ENCODE measurements at regions not wholly inside any gene's neighbourhood (a gene's known extent, or its start where the extent isn't known, plus 50 kb on each side); places are given as distances from the start of the nearest gene placed in this dataset.

DNA sequence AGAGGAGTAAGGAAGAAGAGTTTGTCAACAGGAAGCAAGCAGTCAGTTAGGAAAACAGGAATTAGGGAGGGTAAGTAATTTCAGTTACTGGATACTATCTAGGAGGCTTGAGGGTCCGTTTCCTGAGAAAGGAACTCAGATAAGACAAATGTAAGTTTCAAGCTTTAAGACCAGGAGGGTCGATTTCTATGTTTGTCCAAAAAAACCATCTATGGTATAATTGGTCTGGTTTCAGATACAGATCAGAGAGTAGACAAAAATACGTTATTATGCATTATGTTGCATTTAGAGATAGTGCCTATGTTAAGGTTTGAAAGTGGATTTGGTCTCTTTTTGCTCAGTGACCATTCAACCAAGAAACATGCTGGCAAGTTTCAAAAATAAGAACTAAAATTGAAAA is 789.6 kb upstream of the PCDH20 start:
- peaks cover 54% of the 10 kb centered on the region for H3K9me3 ChIP-seq (ENCODE audit: control insufficient read depth, insufficient read depth, low read length)
- no peaks in the 10 kb centered on the region for H3K79me2 ChIP-seq (ENCODE audit: control insufficient read depth, low read length)

DNA sequence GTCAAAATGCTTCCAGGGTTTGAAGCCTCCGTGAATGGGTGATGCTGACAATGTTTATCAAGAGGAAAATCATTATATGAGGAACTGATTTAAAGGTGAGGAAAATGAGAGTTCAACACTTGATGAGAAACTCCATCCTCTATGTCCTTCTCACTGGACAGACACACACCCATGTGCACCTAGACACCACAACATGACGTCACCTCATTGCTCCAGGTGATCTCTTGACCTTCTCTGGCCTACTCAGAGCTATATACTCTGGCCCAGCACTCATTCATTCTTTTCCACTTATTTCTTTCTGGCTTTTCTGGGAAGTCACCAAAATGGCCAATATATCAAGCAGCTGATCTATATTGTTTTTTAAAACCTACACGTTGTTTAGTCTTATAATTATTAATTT is 778.7 kb upstream of the PCDH20 start:
- H3K9me3 ChIP-seq (ENCODE audit: control insufficient read depth, insufficient read depth, low read length) = peaks cover 21% of the 10 kb centered on the region
- no peak overlapping the region for H3K27ac ChIP-seq (ENCODE audit: low read depth, low read length)
- peaks cover 16% of the 10 kb centered on the region for H3K4me1 ChIP-seq (ENCODE audit: control insufficient read depth, low read length)
- H3K9me2 ChIP-seq (replicated peaks; ENCODE audit: control insufficient read depth, low read length) = no peaks in the 10 kb centered on the region
- H3K79me2 ChIP-seq (ENCODE audit: control insufficient read depth, low read length) = no peaks in the 10 kb centered on the region
- no peaks in the 10 kb centered on the region for H3K27me3 ChIP-seq (ENCODE audit: control insufficient read depth, low read length)
- H3F3A ChIP-seq (ENCODE audit: control insufficient read depth, insufficient read depth) = peaks cover 3% of the 10 kb centered on the region; the same call in 1 of the 2 replicates
- TF ChIP-seq EZH2phosphoT487 (IDR thresholded peaks at IDR 0.05; ENCODE audit: borderline replicate concordance, low read length) = no peak
- TF ChIP-seq, protein P1, sequence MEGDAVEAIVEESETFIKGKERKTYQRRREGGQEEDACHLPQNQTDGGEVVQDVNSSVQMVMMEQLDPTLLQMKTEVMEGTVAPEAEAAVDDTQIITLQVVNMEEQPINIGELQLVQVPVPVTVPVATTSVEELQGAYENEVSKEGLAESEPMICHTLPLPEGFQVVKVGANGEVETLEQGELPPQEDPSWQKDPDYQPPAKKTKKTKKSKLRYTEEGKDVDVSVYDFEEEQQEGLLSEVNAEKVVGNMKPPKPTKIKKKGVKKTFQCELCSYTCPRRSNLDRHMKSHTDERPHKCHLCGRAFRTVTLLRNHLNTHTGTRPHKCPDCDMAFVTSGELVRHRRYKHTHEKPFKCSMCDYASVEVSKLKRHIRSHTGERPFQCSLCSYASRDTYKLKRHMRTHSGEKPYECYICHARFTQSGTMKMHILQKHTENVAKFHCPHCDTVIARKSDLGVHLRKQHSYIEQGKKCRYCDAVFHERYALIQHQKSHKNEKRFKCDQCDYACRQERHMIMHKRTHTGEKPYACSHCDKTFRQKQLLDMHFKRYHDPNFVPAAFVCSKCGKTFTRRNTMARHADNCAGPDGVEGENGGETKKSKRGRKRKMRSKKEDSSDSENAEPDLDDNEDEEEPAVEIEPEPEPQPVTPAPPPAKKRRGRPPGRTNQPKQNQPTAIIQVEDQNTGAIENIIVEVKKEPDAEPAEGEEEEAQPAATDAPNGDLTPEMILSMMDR (IDR thresholded peaks at IDR 0.05; ENCODE audit: low read depth, low read length, poor library complexity, severe bottlenecking) = no peak
- no peaks in the 10 kb centered on the region for H4K20me1 ChIP-seq (ENCODE audit: control insufficient read depth, insufficient read depth, low read depth, low read length)
- H3K36me3 ChIP-seq (ENCODE audit: control insufficient read depth, low read length) = no peaks in the 10 kb centered on the region
- no peak overlapping the region for H3K4me3 ChIP-seq (ENCODE audit: low read length)
- no peak overlapping the region for H3K4me2 ChIP-seq (ENCODE audit: low read length)

More for the DNA sequence above, 789.6 kb upstream of the PCDH20 start:
- TF ChIP-seq EZH2phosphoT487 (IDR thresholded peaks at IDR 0.05; ENCODE audit: borderline replicate concordance, low read length) = no peak
- TF ChIP-seq, protein P1 (IDR thresholded peaks at IDR 0.05; ENCODE audit: low read depth, low read length, poor library complexity, severe bottlenecking) = no peak
- no peak overlapping the region for H3K4me2 ChIP-seq (ENCODE audit: low read length)
- peaks cover 39% of the 10 kb centered on the region for H3K36me3 ChIP-seq (ENCODE audit: control insufficient read depth, low read length)
- H4K20me1 ChIP-seq (ENCODE audit: control insufficient read depth, insufficient read depth, low read depth, low read length) = no peaks in the 10 kb centered on the region
- no peak overlapping the region for H3K27ac ChIP-seq (ENCODE audit: low read depth, low read length)
- H3K27me3 ChIP-seq (ENCODE audit: control insufficient read depth, low read length) = no peaks in the 10 kb centered on the region
- H3K4me1 ChIP-seq (ENCODE audit: control insufficient read depth, low read length) = peaks cover 39% of the 10 kb centered on the region
- no peaks in the 10 kb centered on the region for H3K9me2 ChIP-seq (replicated peaks; ENCODE audit: control insufficient read depth, low read length)
- H3K4me3 ChIP-seq (ENCODE audit: low read length) = no peak overlapping the region
- H3F3A ChIP-seq (ENCODE audit: control insufficient read depth, insufficient read depth) = peaks cover 28% of the 10 kb centered on the region

DNA sequence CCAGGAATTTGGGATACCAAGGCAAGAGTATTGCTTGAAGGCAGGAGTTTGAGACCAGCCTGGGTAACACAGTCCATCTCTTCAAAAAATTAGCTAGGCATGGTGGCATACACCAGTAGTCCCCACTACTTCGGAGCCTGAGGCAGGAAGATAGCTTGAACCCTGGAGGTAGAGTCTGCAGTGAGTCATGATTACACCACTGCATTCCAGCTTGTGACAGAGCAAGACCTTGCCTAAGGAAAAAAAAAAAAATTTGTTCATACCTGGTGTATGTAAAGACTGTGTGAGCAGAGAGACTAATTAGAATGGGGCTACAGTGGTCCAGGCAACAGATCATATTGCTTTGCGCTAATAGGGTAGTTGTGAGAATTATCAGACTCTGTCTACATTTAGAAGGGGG is 778.3 kb upstream of the PCDH20 start:
- Histone ChIP-seq H3K27ac (ENCODE audit: low read depth, low read length) (no peak overlapping the region), H3K4me3 (ENCODE audit: low read length) (no peak overlapping the region), H3K4me2 (ENCODE audit: low read length) (no peak overlapping the region), H3F3A (ENCODE audit: control insufficient read depth, insufficient read depth) (peaks cover 3% of the 10 kb centered on the region; the same call in 1 of the 2 replicates), H3K9me3 (ENCODE audit: control insufficient read depth, insufficient read depth, low read length) (peaks cover 21% of the 10 kb centered on the region), H3K27me3 (ENCODE audit: control insufficient read depth, low read length) (no peaks in the 10 kb centered on the region), H3K79me2 (ENCODE audit: control insufficient read depth, low read length) (no peaks in the 10 kb centered on the region), H4K20me1 (ENCODE audit: control insufficient read depth, insufficient read depth, low read depth, low read length) (no peaks in the 10 kb centered on the region), H3K4me1 (ENCODE audit: control insufficient read depth, low read length) (peaks cover 16% of the 10 kb centered on the region), H3K36me3 (ENCODE audit: control insufficient read depth, low read length) (no peaks in the 10 kb centered on the region), H3K9me2 (replicated peaks; ENCODE audit: control insufficient read depth, low read length) (no peaks in the 10 kb centered on the region)
- TF ChIP-seq EZH2phosphoT487 (IDR thresholded peaks at IDR 0.05; ENCODE audit: borderline replicate concordance, low read length) = no peak
- TF ChIP-seq, protein P1 (IDR thresholded peaks at IDR 0.05; ENCODE audit: low read depth, low read length, poor library complexity, severe bottlenecking) = no peak
